HUES48 (cell line): ENCODE measurements at regions not wholly inside any gene's neighbourhood (a gene's known extent, or its start where the extent isn't known, plus 50 kb on each side); places are given as distances from the start of the nearest gene placed in this dataset.

Source experiments
- H3K27ac ChIP-seq: one replicate; pipeline ENCODE4 v1.7.0; 2013; ENCODE audit warnings: low read depth, low read length, inconsistent platforms
- H3K27me3 ChIP-seq: 2 replicates; pipeline ENCODE4 v1.6.1; 2013; ENCODE audit warnings: mild to moderate bottlenecking, low read length; ENCODE audit not compliant: control insufficient read depth, insufficient read depth
- H3K36me3 ChIP-seq: 2 replicates; pipeline ENCODE4 v1.6.1; 2013; ENCODE audit warnings: low read length; ENCODE audit not compliant: control insufficient read depth, insufficient read depth
- H3K4me1 ChIP-seq: 2 replicates; pipeline ENCODE4 v1.6.1; 2013; ENCODE audit warnings: mild to moderate bottlenecking, low read length; ENCODE audit not compliant: control insufficient read depth, insufficient read depth
- H3K4me3 ChIP-seq: 2 replicates; pipeline ENCODE4 v1.5.1; 2013; ENCODE audit warnings: mild to moderate bottlenecking, low read depth, low read length
- H3K9ac ChIP-seq: 2 replicates; pipeline ENCODE4 v1.6.1; 2013; ENCODE audit warnings: mild to moderate bottlenecking, low read depth, low read length, moderate library complexity
- H3K9me3 ChIP-seq: 2 replicates; pipeline ENCODE4 v1.6.1; 2013; ENCODE audit warnings: low read length; ENCODE audit not compliant: control insufficient read depth, insufficient read depth

DNA sequence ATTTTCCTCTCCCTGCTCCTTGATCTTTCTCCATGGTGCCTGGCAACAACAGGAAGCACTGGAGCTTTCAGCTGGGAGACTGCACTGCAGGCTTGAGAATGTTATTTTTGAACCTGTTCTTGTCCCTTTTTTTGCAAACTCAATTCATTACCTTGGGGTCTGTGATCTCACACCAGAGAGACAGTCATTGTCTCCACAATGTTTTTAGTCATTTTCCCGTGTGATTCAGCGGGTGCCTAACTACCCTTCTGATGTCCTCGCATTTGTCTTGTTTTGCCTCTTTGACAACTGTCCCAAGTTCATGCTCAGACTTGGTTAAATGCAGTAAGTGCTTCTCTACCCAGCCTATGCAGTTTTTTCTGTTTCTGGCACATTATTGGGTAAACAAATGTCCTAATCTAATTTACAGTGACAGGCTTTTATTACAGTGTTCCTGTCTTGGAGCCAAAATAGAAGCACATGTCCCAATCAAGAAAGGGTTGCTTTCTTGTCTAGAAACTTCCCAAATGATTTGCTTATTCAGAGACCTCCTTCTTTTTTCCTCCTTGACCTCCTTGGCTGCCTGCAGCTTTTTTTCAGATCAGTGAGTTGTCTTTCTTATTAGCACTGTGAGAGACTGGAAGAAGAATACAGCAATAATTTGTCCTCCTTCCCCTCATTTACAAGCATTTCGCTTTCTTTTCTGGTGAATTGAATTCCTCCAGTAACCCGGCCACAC lies 162.4 kb downstream of the NSUN3 start:
- Histone ChIP-seq H3K36me3 (no peaks in the 10 kb centered on the region), H3K27me3 (no peaks in the 10 kb centered on the region), H3K27ac (no peak overlapping the region), H3K9ac (no peak overlapping the region), H3K9me3 (no peaks in the 10 kb centered on the region), H3K4me1 (peaks cover 2% of the 10 kb centered on the region; the same call in 1 of the 2 replicates), H3K4me3 (no peak overlapping the region)

DNA sequence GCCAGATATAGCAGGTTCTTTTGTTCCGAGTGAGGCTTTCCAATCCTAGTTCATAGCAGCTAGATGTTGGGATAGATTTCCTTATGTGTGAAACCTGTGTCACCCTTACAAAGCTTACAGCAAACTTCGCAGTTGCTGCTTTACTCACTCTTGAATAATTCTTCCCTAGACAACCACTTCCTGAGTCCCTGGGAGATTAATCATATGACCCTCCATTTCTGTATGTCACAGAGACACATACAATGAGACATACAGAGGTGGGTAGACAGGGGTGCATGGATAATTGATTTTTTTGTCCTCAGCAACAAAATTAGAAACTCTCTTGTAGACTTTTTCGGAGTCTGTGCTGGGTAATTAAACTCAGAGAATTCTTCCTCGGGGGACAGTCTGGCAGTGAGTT lies 163.2 kb downstream of the NSUN3 start:
- Histone ChIP-seq H3K36me3 (no peaks in the 10 kb centered on the region), H3K27me3 (no peaks in the 10 kb centered on the region), H3K4me3 (no peak overlapping the region), H3K9me3 (no peaks in the 10 kb centered on the region), H3K4me1 (peaks cover 2% of the 10 kb centered on the region; the same call in 1 of the 2 replicates), H3K9ac (no peak overlapping the region), H3K27ac (no peak overlapping the region)

GRCh38 chr3:94232921-94233320 lies 170.1 kb downstream of the NSUN3 start:
- H3K4me1 ChIP-seq, result no peaks in the 10 kb centered on the region
- no peak overlapping the region for H3K27ac ChIP-seq
- H3K4me3 ChIP-seq, result no peak overlapping the region
- no peak overlapping the region for H3K9ac ChIP-seq
- no peaks in the 10 kb centered on the region for H3K27me3 ChIP-seq
- H3K9me3 ChIP-seq, result no peaks in the 10 kb centered on the region
- H3K36me3 ChIP-seq, result no peaks in the 10 kb centered on the region

DNA sequence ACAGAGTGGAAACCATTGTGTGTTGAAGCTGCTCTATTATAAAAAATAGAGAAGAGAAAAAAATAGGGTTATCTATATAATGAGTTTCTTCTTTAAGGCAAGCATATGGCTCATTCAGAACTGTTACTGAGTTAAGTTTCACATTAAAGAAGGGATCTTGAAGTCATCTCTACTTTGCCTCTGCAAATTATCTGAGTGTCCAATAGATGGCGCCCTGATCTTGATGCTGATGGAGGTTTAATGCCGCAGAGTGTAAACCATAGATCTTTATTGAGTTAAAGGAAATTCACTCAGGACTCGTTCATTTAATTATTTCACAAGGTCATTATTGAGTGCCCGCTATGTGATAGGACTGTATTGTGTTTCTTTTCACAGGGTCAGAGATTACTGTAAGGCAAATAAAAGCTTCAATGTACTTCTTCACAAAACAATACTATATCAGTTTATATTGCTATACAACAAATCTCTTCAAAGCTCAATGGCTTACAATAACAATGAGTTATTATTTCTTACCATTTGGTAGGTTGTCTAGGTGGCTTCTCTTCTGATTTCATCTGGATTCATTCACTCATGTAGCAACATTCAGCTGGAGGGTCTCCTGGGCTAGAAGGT lies 171.4 kb downstream of the NSUN3 start:
- no peaks in the 10 kb centered on the region for H3K27me3 ChIP-seq
- no peaks in the 10 kb centered on the region for H3K36me3 ChIP-seq
- H3K4me3 ChIP-seq, result no peak overlapping the region
- no peak overlapping the region for H3K27ac ChIP-seq
- H3K9me3 ChIP-seq, result no peaks in the 10 kb centered on the region
- H3K9ac ChIP-seq, result no peak overlapping the region
- no peaks in the 10 kb centered on the region for H3K4me1 ChIP-seq

DNA sequence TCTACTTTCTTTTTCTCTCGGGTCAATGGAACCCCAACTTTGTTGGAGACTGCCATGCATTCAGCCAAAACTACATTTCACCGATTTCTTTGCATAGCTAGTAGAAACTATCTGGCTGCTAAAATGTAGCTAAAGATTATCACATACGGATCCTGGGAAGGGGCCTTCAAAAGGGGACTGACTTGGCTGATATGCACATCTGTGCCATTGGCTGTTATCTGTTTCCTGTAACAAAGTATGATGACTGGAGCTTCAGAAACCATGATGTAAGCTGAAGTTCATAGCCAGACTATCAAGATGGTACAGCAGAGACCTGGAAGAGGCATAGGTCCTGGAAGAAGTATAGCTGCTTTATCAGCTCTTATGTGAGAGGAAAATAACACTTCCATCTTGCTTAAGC lies 179.1 kb downstream of the NSUN3 start:
- Histone ChIP-seq H3K4me3 (no peak overlapping the region), H3K9ac (no peak overlapping the region), H3K27ac (no peak overlapping the region), H3K36me3 (no peaks in the 10 kb centered on the region), H3K4me1 (peaks cover 5% of the 10 kb centered on the region), H3K9me3 (no peaks in the 10 kb centered on the region), H3K27me3 (no peaks in the 10 kb centered on the region)

GRCh38 chr3:94246171-94246570 lies 183.3 kb downstream of the NSUN3 start:
- Histone ChIP-seq H3K27me3 (no peaks in the 10 kb centered on the region), H3K4me3 (no peak overlapping the region), H3K9ac (no peak overlapping the region), H3K36me3 (no peaks in the 10 kb centered on the region), H3K9me3 (no peaks in the 10 kb centered on the region), H3K4me1 (peaks cover 21% of the 10 kb centered on the region), H3K27ac (no peak overlapping the region)

- Histone ChIP-seq H3K9me3 (no peaks in the 10 kb centered on the region), H3K4me1 (peaks cover 33% of the 10 kb centered on the region), H3K27me3 (no peaks in the 10 kb centered on the region), H3K36me3 (no peaks in the 10 kb centered on the region), H3K27ac (no peak overlapping the region), H3K9ac (no peak overlapping the region), H3K4me3 (no peak overlapping the region)
These were observed 185.2 kb downstream of the NSUN3 start for GRCh38 chr3:94248042-94248441.

DNA sequence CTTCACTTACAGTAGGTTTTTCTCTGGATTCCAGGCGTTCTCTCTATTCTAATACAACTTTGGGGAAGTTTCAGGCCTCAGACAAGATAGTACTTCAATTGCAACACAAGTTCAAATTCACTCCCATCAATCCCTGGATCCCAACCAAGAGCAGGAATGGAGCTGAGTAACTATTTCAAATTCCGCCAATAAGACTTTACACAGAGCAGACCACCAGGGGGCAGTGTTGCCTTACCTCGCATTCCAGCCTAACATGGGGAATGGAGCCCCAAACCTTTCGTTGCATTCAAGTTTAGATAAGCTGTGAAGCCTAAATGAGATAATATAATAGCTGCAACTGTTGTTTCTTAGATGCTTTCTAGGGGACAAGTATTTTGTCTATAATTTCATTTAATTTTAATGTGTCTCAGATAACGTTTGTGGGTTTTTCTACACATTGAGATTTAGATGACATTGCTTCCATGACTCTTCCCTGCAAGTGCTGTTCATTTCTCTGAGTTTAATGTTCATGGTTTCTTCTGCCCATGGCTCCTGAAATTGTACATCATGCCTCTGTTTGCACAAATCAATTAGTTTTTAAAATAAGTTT lies 186.7 kb downstream of the NSUN3 start:
- no peaks in the 10 kb centered on the region for H3K9me3 ChIP-seq
- H3K4me3 ChIP-seq, result no peak overlapping the region
- no peaks in the 10 kb centered on the region for H3K36me3 ChIP-seq
- H3K27me3 ChIP-seq, result no peaks in the 10 kb centered on the region
- H3K9ac ChIP-seq, result no peak overlapping the region
- peaks cover 33% of the 10 kb centered on the region for H3K4me1 ChIP-seq
- no peak overlapping the region for H3K27ac ChIP-seq

- no peaks in the 10 kb centered on the region for H3K27me3 ChIP-seq
- no peaks in the 10 kb centered on the region; the same call in 1 of the 2 replicates for H3K9me3 ChIP-seq
- H3K4me3 ChIP-seq, result no peak overlapping the region
- no peak overlapping the region for H3K9ac ChIP-seq
- peaks cover 29% of the 10 kb centered on the region for H3K4me1 ChIP-seq
- H3K27ac ChIP-seq, result no peak overlapping the region
- no peaks in the 10 kb centered on the region for H3K36me3 ChIP-seq
These were observed 188.7 kb downstream of the NSUN3 start for GRCh38 chr3:94251566-94251965.

DNA sequence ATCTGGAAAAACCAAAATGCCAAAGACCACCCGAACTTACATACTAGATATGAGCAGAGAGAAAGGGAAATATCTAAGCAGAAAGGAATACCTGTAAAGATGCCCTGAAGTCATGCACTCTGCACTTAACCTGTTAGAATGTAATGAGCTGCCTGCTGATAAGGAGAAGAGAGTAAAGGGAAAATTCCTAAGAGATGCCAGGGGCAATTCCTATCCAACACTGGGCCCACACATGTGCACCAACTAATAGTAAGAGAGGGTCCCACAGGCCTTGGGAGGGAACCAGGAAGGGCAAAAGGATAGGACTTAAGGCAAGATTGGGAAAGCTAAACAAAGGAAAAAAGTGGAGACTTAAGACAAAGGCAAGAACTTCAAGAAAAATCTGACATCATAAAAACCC lies 189.5 kb downstream of the NSUN3 start:
- H3K9me3 ChIP-seq, result no peaks in the 10 kb centered on the region; the same call in 1 of the 2 replicates
- H3K27me3 ChIP-seq, result no peaks in the 10 kb centered on the region
- no peaks in the 10 kb centered on the region for H3K36me3 ChIP-seq
- no peak overlapping the region for H3K4me3 ChIP-seq
- peaks cover 31% of the 10 kb centered on the region for H3K4me1 ChIP-seq
- H3K9ac ChIP-seq, result no peak overlapping the region
- H3K27ac ChIP-seq, result no peak overlapping the region
